ENCODE measurements at regions not wholly inside any gene's neighbourhood (a gene's known extent, or its start where the extent isn't known, plus 50 kb on each side); places are given as distances from the start of the nearest gene placed in this dataset.

- Histone ChIP-seq H3K79me2 (ENCODE audit: low read depth) (no peaks in the 10 kb centered on the region), H3K9ac (no peak overlapping the region), H3K4me3 (no peak overlapping the region), H3K4me2 (no peak overlapping the region), H3K9me3 (ENCODE audit: low read depth) (no peaks in the 10 kb centered on the region), H3K27ac (no peak overlapping the region), H4K20me1 (ENCODE audit: low read depth) (no peaks in the 10 kb centered on the region), H3F3A (ENCODE audit: low read depth) (no peaks in the 10 kb centered on the region), H2AFZ (replicated peaks) (no peak overlapping the region), H3K4me1 (no peaks in the 10 kb centered on the region), H3K36me3 (no peaks in the 10 kb centered on the region), H3K27me3 (no peaks in the 10 kb centered on the region)
- DNase-seq (ENCODE audit: low spot score): no peak
- H3K4me1 Mint-ChIP-seq: no peaks in the 10 kb centered on the region
- TF ChIP-seq EZH2phosphoT487 (IDR thresholded peaks at IDR 0.05) (no peak), CTCF (IDR thresholded peaks at IDR 0.05) (no peak), EZH2 (IDR thresholded peaks at IDR 0.05) (no peak)
- H3K4me3 Mint-ChIP-seq: no peak overlapping the region
- H3K27ac Mint-ChIP-seq: no peak overlapping the region
- peaks cover 2% of the 10 kb centered on the region for H3K27me3 Mint-ChIP-seq (ENCODE audit: insufficient read depth, low read depth)
- no peaks in the 10 kb centered on the region for H3K36me3 Mint-ChIP-seq
- H3K9me3 Mint-ChIP-seq: no peaks in the 10 kb centered on the region
Measured at GRCh38 chr19:29450812-29451211, 75.0 kb upstream of the VSTM2B start.

- H3K4me1 ChIP-seq: no peaks in the 10 kb centered on the region
- H3K27ac ChIP-seq: no peak overlapping the region
- no peak overlapping the region for H3K4me3 ChIP-seq
- Mint-ChIP-seq H3K4me1 (no peaks in the 10 kb centered on the region), H3K9me3 (peaks cover 8% of the 10 kb centered on the region), H3K36me3 (no peaks in the 10 kb centered on the region), H3K27me3 (ENCODE audit: insufficient read depth, low read depth) (no peaks in the 10 kb centered on the region), H3K27ac (no peak overlapping the region), H3K4me3 (no peak overlapping the region)
- H3K36me3 ChIP-seq: no peaks in the 10 kb centered on the region
- no peak overlapping the region for H2AFZ ChIP-seq (replicated peaks)
- no peaks in the 10 kb centered on the region for H4K20me1 ChIP-seq (ENCODE audit: low read depth)
- no peaks in the 10 kb centered on the region for H3K9me3 ChIP-seq (ENCODE audit: low read depth)
- no peak for TF ChIP-seq EZH2 (IDR thresholded peaks at IDR 0.05)
- TF ChIP-seq EZH2phosphoT487 (IDR thresholded peaks at IDR 0.05): no peak
- TF ChIP-seq CTCF (IDR thresholded peaks at IDR 0.05): no peak
- H3K27me3 ChIP-seq: no peaks in the 10 kb centered on the region
- no peak overlapping the region for H3K9ac ChIP-seq
- no peaks in the 10 kb centered on the region for H3F3A ChIP-seq (ENCODE audit: low read depth)
- no peak overlapping the region for H3K4me2 ChIP-seq
- H3K79me2 ChIP-seq (ENCODE audit: low read depth): no peaks in the 10 kb centered on the region
- DNase-seq (ENCODE audit: low spot score): no peak
Measured at GRCh38 chr19:29454109-29454508, 71.7 kb upstream of the VSTM2B start.

- H3K9me3 Mint-ChIP-seq: peaks cover 8% of the 10 kb centered on the region
- TF ChIP-seq EZH2 (IDR thresholded peaks at IDR 0.05): no peak
- no peak for TF ChIP-seq CTCF (IDR thresholded peaks at IDR 0.05)
- no peak for TF ChIP-seq EZH2phosphoT487 (IDR thresholded peaks at IDR 0.05)
- DNase-seq (ENCODE audit: low spot score): no peak
- H3K4me3 Mint-ChIP-seq: no peak overlapping the region
- Histone ChIP-seq H2AFZ (replicated peaks) (no peak overlapping the region), H3K4me2 (no peak overlapping the region), H3K36me3 (no peaks in the 10 kb centered on the region), H3K4me3 (no peak overlapping the region), H3K79me2 (ENCODE audit: low read depth) (no peaks in the 10 kb centered on the region), H3F3A (ENCODE audit: low read depth) (no peaks in the 10 kb centered on the region), H3K27me3 (no peaks in the 10 kb centered on the region), H3K9me3 (ENCODE audit: low read depth) (no peaks in the 10 kb centered on the region), H4K20me1 (ENCODE audit: low read depth) (no peaks in the 10 kb centered on the region), H3K4me1 (no peaks in the 10 kb centered on the region), H3K27ac (no peak overlapping the region), H3K9ac (no peak overlapping the region)
- no peak overlapping the region for H3K27ac Mint-ChIP-seq
- H3K27me3 Mint-ChIP-seq (ENCODE audit: insufficient read depth, low read depth): no peaks in the 10 kb centered on the region
- no peaks in the 10 kb centered on the region for H3K36me3 Mint-ChIP-seq
- no peaks in the 10 kb centered on the region for H3K4me1 Mint-ChIP-seq
Measured at GRCh38 chr19:29457413-29457812, 68.4 kb upstream of the VSTM2B start.
